T1000 (cell line): ENCODE measurements at regions not wholly inside any gene's neighbourhood (a gene's known extent, or its start where the extent isn't known, plus 50 kb on each side); places are given as distances from the start of the nearest gene placed in this dataset.

Source experiments
- DNase-seq: peaks from one replicate; lab custom pipeline; 2025; ENCODE audit warnings: mixed read lengths; lab: John Stamatoyannopoulos, UW

DNA sequence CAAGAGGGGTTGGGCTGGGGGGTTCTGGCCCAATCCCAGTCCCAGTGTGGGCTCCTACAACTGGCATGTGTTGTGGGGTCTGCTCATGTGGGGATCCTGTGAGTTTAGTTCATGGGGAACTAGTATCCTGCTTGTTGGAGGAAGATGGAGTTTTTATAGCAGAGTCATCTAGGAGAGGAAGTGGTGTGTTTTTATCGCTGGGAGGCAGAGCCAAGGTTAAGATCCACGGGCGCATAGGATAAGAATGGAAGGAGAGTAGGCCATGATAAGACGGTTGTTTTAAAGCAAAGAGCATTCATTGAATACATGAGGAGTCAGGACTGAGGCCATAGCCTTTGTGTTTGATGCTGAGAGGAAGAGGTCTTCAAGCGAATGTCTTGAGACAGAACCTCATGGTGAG lies 211.6 kb upstream of the COBL start:
- DNase-seq, result no peak

- no peak for DNase-seq
Observed at GRCh38 chr7:51521694-51522312, 205.2 kb upstream of the COBL start.

GRCh38 chr7:51521054-51521453 lies 204.4 kb upstream of the COBL start:
- DNase-seq, result no peak

GRCh38 chr7:51518646-51519045 lies 202.0 kb upstream of the COBL start:
- no peak for DNase-seq

DNA sequence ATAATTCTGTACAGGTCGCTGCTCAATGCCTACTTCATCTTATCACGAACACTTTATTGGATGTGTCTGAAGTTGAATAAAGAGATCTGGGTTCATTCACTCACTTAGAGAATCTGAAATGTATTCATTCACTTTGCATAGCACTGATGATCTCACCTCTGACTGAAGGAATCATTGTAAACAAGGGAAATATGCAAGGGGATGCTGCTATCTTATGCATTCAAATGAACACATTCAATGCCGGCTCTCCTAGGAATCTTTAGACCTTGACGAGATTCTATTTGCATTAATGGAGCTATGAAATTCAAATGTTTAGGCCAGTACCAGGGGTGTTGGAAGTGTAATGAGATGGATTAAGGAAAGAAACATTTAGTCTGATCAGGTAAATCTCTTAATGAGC lies 200.6 kb upstream of the COBL start:
- DNase-seq, result no peak

GRCh38 chr7:51501620-51502019 lies 185.0 kb upstream of the COBL start:
- no peak for DNase-seq

DNA sequence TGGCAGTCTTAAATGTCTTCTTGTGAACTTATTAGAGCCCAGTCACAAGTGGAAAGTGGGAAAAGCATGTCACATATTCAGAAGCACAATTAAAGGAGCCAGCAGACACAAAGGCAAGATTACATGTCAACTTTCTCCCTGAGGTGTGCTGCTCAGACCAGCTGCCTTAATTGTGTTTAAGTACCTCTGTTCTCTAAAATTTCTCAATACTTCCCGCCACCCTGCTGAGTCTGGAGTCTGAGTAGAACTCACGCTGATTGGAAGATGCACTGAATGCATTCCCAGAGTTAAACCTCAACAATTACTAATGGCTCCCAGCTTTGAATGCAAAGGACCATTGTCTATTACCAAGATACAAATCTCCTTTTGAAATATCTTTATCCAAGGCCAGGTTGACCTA lies 166.4 kb upstream of the COBL start:
- no peak for DNase-seq

GRCh38 chr7:51481421-51481820 lies 164.8 kb upstream of the COBL start:
- DNase-seq, result no peak

DNA sequence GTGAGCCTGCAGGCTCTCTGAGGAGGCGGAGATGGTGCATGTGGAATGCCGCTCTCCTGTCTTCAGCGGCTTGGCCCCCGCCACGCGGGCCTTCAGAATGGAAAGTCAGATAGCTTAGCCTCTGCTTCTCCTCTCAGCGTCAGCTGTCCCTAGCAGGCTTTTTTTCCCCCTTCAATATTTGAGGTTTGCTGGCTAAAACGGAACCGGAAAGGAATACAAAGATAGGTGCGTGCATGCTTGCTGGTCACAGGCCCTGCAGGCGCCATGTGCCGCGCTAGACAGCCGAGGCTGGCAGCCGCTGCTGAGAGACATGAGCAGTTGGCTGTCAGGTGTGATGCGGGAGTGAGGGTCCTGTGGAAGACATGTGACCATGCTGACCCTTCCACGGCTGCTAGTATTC lies 161.2 kb upstream of the COBL start:
- DNase-seq, result no peak

GRCh38 chr7:51477323-51477722 lies 160.7 kb upstream of the COBL start:
- DNase-seq, result no peak

DNA sequence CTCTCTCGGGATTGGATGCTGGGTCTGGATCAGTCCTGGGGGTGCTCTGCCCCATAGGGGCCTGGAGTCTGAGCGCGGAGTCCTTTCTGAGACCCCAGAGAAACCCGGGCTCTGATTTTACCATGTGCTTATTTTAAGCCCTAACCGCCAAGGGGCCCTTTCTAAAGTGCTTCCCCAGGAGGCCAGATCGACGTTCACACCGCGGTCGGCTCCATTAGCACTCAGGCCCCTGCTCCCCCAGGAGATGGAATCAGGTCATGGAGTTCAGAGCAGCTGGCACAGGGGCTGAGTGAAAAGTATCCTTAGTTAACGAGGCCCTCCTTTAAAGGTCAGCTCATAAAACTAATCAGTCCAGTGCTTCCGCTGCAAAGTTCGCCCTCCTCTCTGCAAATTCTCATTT lies 159.4 kb upstream of the COBL start:
- DNase-seq, result no peak

GRCh38 chr7:51472873-51473272 lies 156.3 kb upstream of the COBL start:
- DNase-seq, result no peak

DNA sequence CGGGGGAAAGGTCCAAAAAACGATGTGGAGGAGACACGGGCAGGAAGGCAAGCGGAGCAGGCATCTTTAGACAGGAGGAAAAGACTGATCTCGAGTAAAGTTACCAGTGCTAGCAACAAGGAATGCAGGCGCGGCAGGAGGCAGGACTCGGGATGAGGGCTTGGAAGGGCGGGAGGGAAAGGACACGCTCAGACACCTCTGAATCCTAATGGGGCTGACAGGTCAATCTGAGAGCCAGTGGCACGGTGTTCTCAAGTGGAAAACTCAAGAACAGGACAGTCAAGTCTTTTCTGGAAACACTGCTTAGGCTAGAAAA lies 155.3 kb upstream of the COBL start:
- DNase-seq, result no peak

DNA sequence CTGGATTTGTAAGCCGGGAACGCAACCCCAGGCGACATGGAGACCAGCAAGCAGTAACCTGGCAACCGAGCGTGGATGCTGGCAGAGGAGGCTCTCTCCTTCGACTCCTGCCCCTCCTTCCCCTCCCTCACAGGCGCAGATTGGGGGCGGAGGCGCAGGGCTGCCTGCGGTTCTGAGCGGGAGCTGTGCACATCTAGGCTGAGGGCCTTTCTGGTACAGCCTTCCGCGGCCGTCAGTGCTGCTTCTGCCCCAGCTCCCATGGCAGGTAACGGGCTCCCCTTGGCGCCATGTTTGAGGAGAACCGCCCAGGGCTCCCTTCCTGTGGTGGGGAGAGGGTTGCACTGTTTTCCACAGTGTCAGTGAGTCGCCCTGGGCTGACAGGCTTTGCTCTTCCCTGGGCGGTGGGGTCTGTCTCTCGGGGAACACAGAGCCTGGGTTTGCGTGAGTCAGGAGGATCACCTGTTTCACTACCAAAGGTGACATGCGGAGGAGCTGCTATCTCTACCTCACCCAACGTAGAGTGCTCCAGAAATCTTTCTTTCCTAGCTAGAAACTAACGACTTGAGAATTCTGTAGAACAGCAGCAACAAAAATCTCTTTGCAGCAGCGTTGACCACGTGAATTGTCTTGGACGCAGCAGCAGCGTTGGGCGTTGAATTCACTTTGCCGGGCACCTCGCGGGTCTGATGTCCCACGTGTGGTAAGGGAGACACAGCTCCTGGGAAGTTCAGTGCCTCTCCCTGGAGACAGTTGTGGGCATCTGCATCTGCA lies 154.8 kb upstream of the COBL start:
- DNase-seq, result no peak

DNA sequence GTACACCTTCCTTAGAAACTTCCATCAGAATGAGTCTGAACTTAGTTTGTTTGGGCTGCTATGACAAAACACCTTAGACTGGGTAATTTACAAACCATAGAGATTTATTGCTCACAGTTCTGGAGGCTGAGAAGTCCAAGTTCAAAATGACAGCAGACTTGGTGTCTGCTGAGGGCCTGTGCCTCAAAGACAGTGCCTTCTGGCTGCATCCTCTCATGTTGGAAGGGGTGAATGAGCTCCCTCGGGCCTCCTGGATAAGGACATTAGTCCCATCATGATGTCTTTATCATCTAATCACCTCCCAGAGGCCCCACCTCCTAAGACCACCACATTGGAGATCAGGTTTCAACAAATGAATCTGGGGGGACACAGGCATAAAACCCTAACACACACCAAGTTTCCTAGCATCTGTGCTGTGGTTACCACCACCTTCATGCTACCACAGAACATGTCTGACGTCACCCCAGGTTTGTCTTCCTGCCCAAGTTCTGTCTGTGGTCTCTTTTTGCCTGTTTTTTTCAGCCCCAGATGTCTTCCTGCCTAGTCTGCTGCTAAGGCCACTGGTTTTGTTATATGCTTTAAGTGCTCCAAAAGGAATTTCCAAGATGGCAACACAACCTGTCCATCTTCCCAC lies 150.9 kb upstream of the COBL start:
- no peak for DNase-seq

- DNase-seq, result no peak
Observed at GRCh38 chr7:51459809-51460208, 143.2 kb upstream of the COBL start.

DNA sequence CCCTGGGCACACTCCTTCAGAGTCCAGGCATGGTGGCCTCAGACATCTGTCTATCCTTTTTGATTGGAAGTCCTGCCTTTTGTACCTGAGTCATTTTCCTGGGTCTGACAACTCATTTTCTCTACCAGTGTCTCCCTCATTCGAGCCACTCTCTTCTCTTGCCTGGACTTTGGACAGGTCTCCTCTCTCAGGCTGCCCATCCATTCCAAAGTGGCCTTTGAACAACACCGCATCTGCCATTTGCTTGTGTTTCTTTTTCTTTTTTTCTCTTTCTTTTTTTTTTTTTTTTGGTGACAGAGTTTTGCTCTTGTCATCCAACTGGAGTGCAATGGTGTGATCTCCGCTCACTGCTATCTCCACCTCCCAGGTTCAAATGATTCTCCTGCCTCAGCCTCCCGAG lies 142.1 kb upstream of the COBL start:
- no peak for DNase-seq

GRCh38 chr7:51457079-51457478 lies 140.5 kb upstream of the COBL start:
- no peak for DNase-seq

- no peak for DNase-seq
Observed at GRCh38 chr7:51456431-51457060, 139.9 kb upstream of the COBL start.

DNA sequence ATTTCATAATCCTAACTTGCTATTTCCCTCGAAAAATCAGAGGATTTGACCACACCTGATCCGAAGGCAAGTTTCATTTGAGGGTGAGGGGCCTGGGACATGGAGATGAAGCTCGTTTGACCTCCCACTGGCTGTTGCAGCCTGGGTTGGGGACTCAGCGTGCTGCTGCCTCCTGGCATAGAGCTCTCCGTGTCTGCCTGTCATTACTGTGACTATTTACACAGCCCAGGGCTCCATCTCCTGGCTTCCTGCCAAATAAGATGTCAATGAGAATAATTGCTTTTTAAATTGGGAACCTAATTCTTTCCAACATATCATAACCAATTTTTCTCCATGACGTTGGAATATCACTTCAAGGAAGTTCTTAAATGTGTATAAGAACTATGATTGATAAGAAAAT lies 139.3 kb upstream of the COBL start:
- DNase-seq, result no peak

GRCh38 chr7:51455513-51455912 lies 138.9 kb upstream of the COBL start:
- DNase-seq, result no peak

DNA sequence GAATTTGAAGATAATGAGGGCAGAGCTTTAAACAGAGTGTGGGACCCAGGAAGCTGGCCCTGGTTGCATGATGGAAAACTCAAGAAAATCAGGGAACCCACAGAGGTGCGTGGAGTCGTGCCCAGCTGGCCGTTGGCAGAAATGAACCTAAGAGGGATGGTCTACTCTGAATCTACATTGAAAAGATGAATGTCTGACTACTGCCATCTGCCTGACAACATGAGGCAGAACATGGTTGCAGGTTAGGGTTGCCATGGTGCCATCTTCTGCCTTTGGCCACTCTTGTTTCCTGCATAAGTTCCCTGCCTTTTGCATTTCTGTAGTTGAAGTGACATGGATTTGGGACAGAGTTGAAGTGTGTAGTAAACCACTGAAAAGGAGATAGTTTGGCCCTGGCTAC lies 138.5 kb upstream of the COBL start:
- DNase-seq, result no peak

GRCh38 chr7:51452694-51453093 lies 136.1 kb upstream of the COBL start:
- no peak for DNase-seq
